ENCODE measurements at regions not wholly inside any gene's neighbourhood (a gene's known extent, or its start where the extent isn't known, plus 50 kb on each side); places are given as distances from the start of the nearest gene placed in this dataset.

- Histone ChIP-seq H3K27me3 (ENCODE audit: control insufficient read depth in 5 of 5, insufficient read depth in 4 of 5, low read length in 5 of 5) (no peaks in the 10 kb centered on the region), H3K36me3 (ENCODE audit: control insufficient read depth in 5 of 5, insufficient read depth in 5 of 5, low read length in 5 of 5) (no peaks in the 10 kb centered on the region), H3K9me3 (ENCODE audit: control insufficient read depth in 5 of 5, low read length in 5 of 5) (peaks cover 0 to 4% (median 0%) of the 10 kb centered on the region in 5 donors), H3K27ac (ENCODE audit: low read depth, low read length) (peak overlapping the region; percentile 91), H3K9ac (ENCODE audit: low read length in 5 of 5) (peak overlapping the region in 3 of 5 donors; percentile 26 to 63 (median 60)), H3K4me1 (ENCODE audit: control insufficient read depth in 5 of 5, insufficient read depth in 5 of 5, low read length in 5 of 5) (peaks cover 2 to 38% (median 23%) of the 10 kb centered on the region in 5 donors), H3K4me3 (ENCODE audit: low read depth in 1 of 5, low read length in 5 of 5) (no peak overlapping the region)
Measured at GRCh38 chr10:10787586-10787985, 230.1 kb upstream of the CELF2 start.

- H3K27ac ChIP-seq (ENCODE audit: low read depth, low read length): peak overlapping the region; percentile 91
- H3K36me3 ChIP-seq (ENCODE audit: control insufficient read depth in 5 of 5, insufficient read depth in 5 of 5, low read length in 5 of 5): no peaks in the 10 kb centered on the region
- peaks cover 0 to 4% (median 0%) of the 10 kb centered on the region in 5 donors for H3K9me3 ChIP-seq (ENCODE audit: control insufficient read depth in 5 of 5, low read length in 5 of 5)
- H3K4me1 ChIP-seq (ENCODE audit: control insufficient read depth in 5 of 5, insufficient read depth in 5 of 5, low read length in 5 of 5): peaks cover 2 to 38% (median 23%) of the 10 kb centered on the region in 5 donors
- H3K27me3 ChIP-seq (ENCODE audit: control insufficient read depth in 5 of 5, insufficient read depth in 4 of 5, low read length in 5 of 5): no peaks in the 10 kb centered on the region
- H3K9ac ChIP-seq (ENCODE audit: low read length in 5 of 5): peak overlapping the region in 1 of 5 donors; percentile 42
- no peak overlapping the region for H3K4me3 ChIP-seq (ENCODE audit: low read depth in 1 of 5, low read length in 5 of 5)
Measured at GRCh38 chr10:10788761-10789160, 228.9 kb upstream of the CELF2 start.

GRCh38 chr10:10791869-10792268, 225.8 kb upstream of the CELF2 start:
- no peak overlapping the region for H3K4me3 ChIP-seq (ENCODE audit: low read depth in 1 of 5, low read length in 5 of 5)
- no peak overlapping the region for H3K27ac ChIP-seq (ENCODE audit: low read depth, low read length)
- no peaks in the 10 kb centered on the region for H3K27me3 ChIP-seq (ENCODE audit: control insufficient read depth in 5 of 5, insufficient read depth in 4 of 5, low read length in 5 of 5)
- H3K9ac ChIP-seq (ENCODE audit: low read length in 5 of 5): no peak overlapping the region
- H3K9me3 ChIP-seq (ENCODE audit: control insufficient read depth in 5 of 5, low read length in 5 of 5): no peaks in the 10 kb centered on the region
- peaks cover 0 to 42% (median 24%) of the 10 kb centered on the region in 5 donors for H3K4me1 ChIP-seq (ENCODE audit: control insufficient read depth in 5 of 5, insufficient read depth in 5 of 5, low read length in 5 of 5)
- no peaks in the 10 kb centered on the region for H3K36me3 ChIP-seq (ENCODE audit: control insufficient read depth in 5 of 5, insufficient read depth in 5 of 5, low read length in 5 of 5)

GRCh38 chr10:10792681-10793080, 225.0 kb upstream of the CELF2 start:
- H3K9me3 ChIP-seq (ENCODE audit: control insufficient read depth in 5 of 5, low read length in 5 of 5): no peaks in the 10 kb centered on the region
- no peak overlapping the region for H3K27ac ChIP-seq (ENCODE audit: low read depth, low read length)
- H3K4me3 ChIP-seq (ENCODE audit: low read depth in 1 of 5, low read length in 5 of 5): no peak overlapping the region
- H3K9ac ChIP-seq (ENCODE audit: low read length in 5 of 5): no peak overlapping the region
- H3K4me1 ChIP-seq (ENCODE audit: control insufficient read depth in 5 of 5, insufficient read depth in 5 of 5, low read length in 5 of 5): peaks cover 0 to 43% (median 25%) of the 10 kb centered on the region in 5 donors
- no peaks in the 10 kb centered on the region for H3K36me3 ChIP-seq (ENCODE audit: control insufficient read depth in 5 of 5, insufficient read depth in 5 of 5, low read length in 5 of 5)
- H3K27me3 ChIP-seq (ENCODE audit: control insufficient read depth in 5 of 5, insufficient read depth in 4 of 5, low read length in 5 of 5): no peaks in the 10 kb centered on the region

GRCh38 chr10:10794046-10794445, 223.6 kb upstream of the CELF2 start:
- H3K27me3 ChIP-seq (ENCODE audit: control insufficient read depth in 5 of 5, insufficient read depth in 4 of 5, low read length in 5 of 5): no peaks in the 10 kb centered on the region
- peak overlapping the region in 1 of 5 donors; percentile 15 for H3K4me3 ChIP-seq (ENCODE audit: low read depth in 1 of 5, low read length in 5 of 5)
- peaks cover 0 to 45% (median 31%) of the 10 kb centered on the region in 5 donors for H3K4me1 ChIP-seq (ENCODE audit: control insufficient read depth in 5 of 5, insufficient read depth in 5 of 5, low read length in 5 of 5)
- H3K9me3 ChIP-seq (ENCODE audit: control insufficient read depth in 5 of 5, low read length in 5 of 5): no peaks in the 10 kb centered on the region
- H3K27ac ChIP-seq (ENCODE audit: low read depth, low read length): no peak overlapping the region
- no peak overlapping the region for H3K9ac ChIP-seq (ENCODE audit: low read length in 5 of 5)
- H3K36me3 ChIP-seq (ENCODE audit: control insufficient read depth in 5 of 5, insufficient read depth in 5 of 5, low read length in 5 of 5): no peaks in the 10 kb centered on the region

GRCh38 chr10:10794791-10795191, 222.9 kb upstream of the CELF2 start:
- H3K36me3 ChIP-seq (ENCODE audit: control insufficient read depth in 5 of 5, insufficient read depth in 5 of 5, low read length in 5 of 5): no peaks in the 10 kb centered on the region
- H3K9ac ChIP-seq (ENCODE audit: low read length in 5 of 5): no peak overlapping the region
- peaks cover 0 to 45% (median 34%) of the 10 kb centered on the region in 5 donors for H3K4me1 ChIP-seq (ENCODE audit: control insufficient read depth in 5 of 5, insufficient read depth in 5 of 5, low read length in 5 of 5)
- H3K27ac ChIP-seq (ENCODE audit: low read depth, low read length): no peak overlapping the region
- H3K9me3 ChIP-seq (ENCODE audit: control insufficient read depth in 5 of 5, low read length in 5 of 5): no peaks in the 10 kb centered on the region
- peak overlapping the region in 2 of 5 donors; percentile 2 to 15 for H3K4me3 ChIP-seq (ENCODE audit: low read depth in 1 of 5, low read length in 5 of 5)
- no peaks in the 10 kb centered on the region for H3K27me3 ChIP-seq (ENCODE audit: control insufficient read depth in 5 of 5, insufficient read depth in 4 of 5, low read length in 5 of 5)

- no peaks in the 10 kb centered on the region for H3K36me3 ChIP-seq (ENCODE audit: control insufficient read depth in 5 of 5, insufficient read depth in 5 of 5, low read length in 5 of 5)
- no peaks in the 10 kb centered on the region for H3K27me3 ChIP-seq (ENCODE audit: control insufficient read depth in 5 of 5, insufficient read depth in 4 of 5, low read length in 5 of 5)
- H3K9ac ChIP-seq (ENCODE audit: low read length in 5 of 5): peak overlapping the region in 2 of 5 donors; percentile 31 to 34
- H3K27ac ChIP-seq (ENCODE audit: low read depth, low read length): peak overlapping the region; percentile 68
- peaks cover 0 to 55% (median 35%) of the 10 kb centered on the region in 5 donors for H3K4me1 ChIP-seq (ENCODE audit: control insufficient read depth in 5 of 5, insufficient read depth in 5 of 5, low read length in 5 of 5)
- peak overlapping the region in 3 of 5 donors; percentile 8 to 45 (median 38) for H3K4me3 ChIP-seq (ENCODE audit: low read depth in 1 of 5, low read length in 5 of 5)
- no peaks in the 10 kb centered on the region for H3K9me3 ChIP-seq (ENCODE audit: control insufficient read depth in 5 of 5, low read length in 5 of 5)
Measured at GRCh38 chr10:10796061-10796773, 221.5 kb upstream of the CELF2 start.

GRCh38 chr10:10796774-10797415, 220.8 kb upstream of the CELF2 start:
- H3K27ac ChIP-seq (ENCODE audit: low read depth, low read length): peak overlapping the region; percentile 68
- no peaks in the 10 kb centered on the region for H3K27me3 ChIP-seq (ENCODE audit: control insufficient read depth in 5 of 5, insufficient read depth in 4 of 5, low read length in 5 of 5)
- no peaks in the 10 kb centered on the region for H3K9me3 ChIP-seq (ENCODE audit: control insufficient read depth in 5 of 5, low read length in 5 of 5)
- peak overlapping the region in 3 of 5 donors; percentile 8 to 45 (median 38) for H3K4me3 ChIP-seq (ENCODE audit: low read depth in 1 of 5, low read length in 5 of 5)
- peak overlapping the region in 2 of 5 donors; percentile 31 to 34 for H3K9ac ChIP-seq (ENCODE audit: low read length in 5 of 5)
- H3K4me1 ChIP-seq (ENCODE audit: control insufficient read depth in 5 of 5, insufficient read depth in 5 of 5, low read length in 5 of 5): peaks cover 0 to 61% (median 41%) of the 10 kb centered on the region in 5 donors
- no peaks in the 10 kb centered on the region for H3K36me3 ChIP-seq (ENCODE audit: control insufficient read depth in 5 of 5, insufficient read depth in 5 of 5, low read length in 5 of 5)

GRCh38 chr10:10797513-10797912, 220.2 kb upstream of the CELF2 start:
- H3K36me3 ChIP-seq (ENCODE audit: control insufficient read depth in 5 of 5, insufficient read depth in 5 of 5, low read length in 5 of 5): no peaks in the 10 kb centered on the region
- no peaks in the 10 kb centered on the region for H3K27me3 ChIP-seq (ENCODE audit: control insufficient read depth in 5 of 5, insufficient read depth in 4 of 5, low read length in 5 of 5)
- no peaks in the 10 kb centered on the region for H3K9me3 ChIP-seq (ENCODE audit: control insufficient read depth in 5 of 5, low read length in 5 of 5)
- H3K9ac ChIP-seq (ENCODE audit: low read length in 5 of 5): peak overlapping the region in 2 of 5 donors; percentile 71 to 77
- H3K4me1 ChIP-seq (ENCODE audit: control insufficient read depth in 5 of 5, insufficient read depth in 5 of 5, low read length in 5 of 5): peaks cover 0 to 63% (median 42%) of the 10 kb centered on the region in 5 donors
- peak overlapping the region; percentile 68 for H3K27ac ChIP-seq (ENCODE audit: low read depth, low read length)
- H3K4me3 ChIP-seq (ENCODE audit: low read depth in 1 of 5, low read length in 5 of 5): peak overlapping the region in 3 of 5 donors; percentile 46 to 59 (median 57)
